ENCODE measurements at regions not wholly inside any gene's neighbourhood (a gene's known extent, or its start where the extent isn't known, plus 50 kb on each side); places are given as distances from the start of the nearest gene placed in this dataset.

- no peak overlapping the region for H4K5ac ChIP-seq (ENCODE audit: insufficient read length, low read depth, low read length)
- no peaks in the 10 kb centered on the region for H3K23me2 ChIP-seq (ENCODE audit: low read depth, low read length)
- H3K56ac ChIP-seq (replicated peaks; ENCODE audit: insufficient read length, low read depth, low read length) = no peak overlapping the region
- ChIA-PET POLR2A (ENCODE audit: partially characterized antibody) (no interaction called here), CTCF (ENCODE audit: partially characterized antibody) (no interaction called here)
- H2BK12ac ChIP-seq (ENCODE audit: low read depth, low read length) = no peak overlapping the region
- no peaks in the 10 kb centered on the region for H3K36me3 ChIP-seq (ENCODE audit: control insufficient read depth in 2 of 4, insufficient read depth in 4 of 4, low read length in 3 of 4)
- no peak overlapping the region for H2AK5ac ChIP-seq (ENCODE audit: low read depth, low read length)
- peaks cover 0 to 6% (median under 1%) of the 10 kb centered on the region in 4 experiments; a peak in 3 of 7 replicates for H3K4me1 ChIP-seq (replicated peaks in 1 of 4; ENCODE audit: control insufficient read depth in 3 of 4, insufficient read depth in 4 of 4, low read length in 3 of 4)
- H3K23ac ChIP-seq (ENCODE audit: insufficient read length) = no peak overlapping the region
- no peaks in the 10 kb centered on the region for H3K27me3 ChIP-seq (replicated peaks in 1 of 4; ENCODE audit: control insufficient read depth in 3 of 4, extremely low read depth in 1 of 4, insufficient read depth in 3 of 4, low read length in 3 of 4)
- H2BK120ac ChIP-seq (replicated peaks; ENCODE audit: low read depth, low read length) = no peak overlapping the region
- H2BK20ac ChIP-seq (ENCODE audit: low read length) = no peak overlapping the region
- H4K20me1 ChIP-seq (replicated peaks in 1 of 2; ENCODE audit: control insufficient read depth in 1 of 2, insufficient read depth in 2 of 2, low read length in 2 of 2) = no peaks in the 10 kb centered on the region
- no peak overlapping the region for H4K8ac ChIP-seq (ENCODE audit: extremely low read depth, insufficient read depth, low read length)
- H3K4me3 ChIP-seq (ENCODE audit: extremely low read depth in 1 of 4, insufficient read depth in 2 of 4, low read depth in 3 of 4, low read length in 4 of 4) = no peak overlapping the region
- H3K9me3 ChIP-seq (ENCODE audit: insufficient read depth in 2 of 2, low read depth in 1 of 2, low read length in 1 of 2) = no peaks in the 10 kb centered on the region
- H3K9ac ChIP-seq (replicated peaks in 1 of 4; ENCODE audit: extremely low read depth in 1 of 4, low read depth in 3 of 4, low read length in 3 of 4) = no peak overlapping the region
- no peaks in the 10 kb centered on the region for H3K79me2 ChIP-seq (ENCODE audit: control insufficient read depth in 1 of 2, insufficient read depth in 2 of 2, low read length in 2 of 2)
- H4K91ac ChIP-seq (replicated peaks; ENCODE audit: insufficient read length, low read length) = no peak overlapping the region
- H2AFZ ChIP-seq (ENCODE audit: low read length) = no peak overlapping the region
- DNase-seq (ENCODE audit: low read depth in 1 of 2, low spot score in 2 of 2) (no peak), FAIRE-seq (no peak)
- no peak overlapping the region for H3K14ac ChIP-seq (ENCODE audit: insufficient read length)
- no peak overlapping the region for H3K4me2 ChIP-seq (ENCODE audit: insufficient read depth in 1 of 2, low read depth in 2 of 2, low read length in 2 of 2)
- no peak overlapping the region for H2BK15ac ChIP-seq (ENCODE audit: low read length)
- 80% methylated on average over 2 of the region's 2 CpGs; no CpG with 5 or more reads in 1 of the 2 experiments for WGBS, 2 experiments (ENCODE audit: extremely low coverage in 1 of 2, insufficient coverage in 1 of 2, insufficient read length in 1 of 2, insufficient replicate concordance in 2 of 2, low coverage in 1 of 2, low lambda C conversion rate in 2 of 2, missing lambda C conversion rate in 1 of 2)
- no peak overlapping the region for H3K18ac ChIP-seq (ENCODE audit: extremely low read depth, low read length)
- no peak overlapping the region for H2BK5ac ChIP-seq (ENCODE audit: low read depth, low read length)
- H3K79me1 ChIP-seq (ENCODE audit: low read depth, low read length) = no peaks in the 10 kb centered on the region
- H3K27ac ChIP-seq (ENCODE audit: low read depth, low read length) = no peak overlapping the region
- no peak overlapping the region for H3K4ac ChIP-seq (replicated peaks; ENCODE audit: insufficient read length, low read depth, low read length)
- no peak for TF ChIP-seq BACH1 (IDR thresholded peaks at IDR 0.05; ENCODE audit: low read length)
Observed at GRCh38 chr13:28560612-28561011, 65.7 kb upstream of the FLT1 start.
